ENCODE measurements at regions not wholly inside any gene's neighbourhood (a gene's known extent, or its start where the extent isn't known, plus 50 kb on each side); places are given as distances from the start of the nearest gene placed in this dataset.

GRCh38 chr15:87707566-87708130, 548.9 kb downstream of the NTRK3 start:
- TF ChIP-seq CTCF (conservative IDR thresholded peaks at IDR 0.05 in 1 of 2, IDR thresholded peaks at IDR 0.05 in 1 of 2; ENCODE audit: low read depth in 1 of 2, low read length in 2 of 2) (no peak), EZH2 (IDR thresholded peaks at IDR 0.05; ENCODE audit: low read length, missing control alignments) (no peak)
